Duodenal mucosa (tissue), 2 donors: ENCODE measurements at regions not wholly inside any gene's neighbourhood (a gene's known extent, or its start where the extent isn't known, plus 50 kb on each side); places are given as distances from the start of the nearest gene placed in this dataset.

Source experiments
- H3K27ac ChIP-seq: one replicate; pipeline ENCODE4 v1.7.0; 2013; ENCODE audit warnings: low read depth, low read length
- H3K27me3 ChIP-seq, 2 donors: one replicate each; pipeline ENCODE4 v1.7.0; 2013; ENCODE audit warnings: low read length in 2 of 2, control low read depth in 1 of 2; ENCODE audit not compliant: insufficient read depth in 2 of 2, control insufficient read depth in 1 of 2
- H3K36me3 ChIP-seq, 2 donors: one replicate each; pipeline ENCODE4 v1.7.0; 2013; ENCODE audit warnings: low read length in 2 of 2, control low read depth in 1 of 2; ENCODE audit not compliant: insufficient read depth in 2 of 2, control insufficient read depth in 1 of 2
- H3K4me1 ChIP-seq, 2 donors: one replicate each; pipeline ENCODE4 v1.7.0; 2013; ENCODE audit warnings: low read length in 2 of 2, control low read depth in 1 of 2; ENCODE audit not compliant: insufficient read depth in 2 of 2, control insufficient read depth in 1 of 2
- H3K4me3 ChIP-seq, 2 donors: one replicate each; pipeline ENCODE4 v1.7.0; 2013; ENCODE audit warnings: low read length in 2 of 2, low read depth in 1 of 2
- H3K9ac ChIP-seq, 2 donors: one replicate each; pipeline ENCODE4 v1.7.0; 2013; ENCODE audit warnings: low read length in 2 of 2, low read depth in 1 of 2
- H3K9me3 ChIP-seq, 2 donors: one replicate each; pipeline ENCODE4 v1.7.0; 2013; ENCODE audit warnings: low read length in 2 of 2, control low read depth in 1 of 2; ENCODE audit not compliant: control insufficient read depth in 1 of 2

DNA sequence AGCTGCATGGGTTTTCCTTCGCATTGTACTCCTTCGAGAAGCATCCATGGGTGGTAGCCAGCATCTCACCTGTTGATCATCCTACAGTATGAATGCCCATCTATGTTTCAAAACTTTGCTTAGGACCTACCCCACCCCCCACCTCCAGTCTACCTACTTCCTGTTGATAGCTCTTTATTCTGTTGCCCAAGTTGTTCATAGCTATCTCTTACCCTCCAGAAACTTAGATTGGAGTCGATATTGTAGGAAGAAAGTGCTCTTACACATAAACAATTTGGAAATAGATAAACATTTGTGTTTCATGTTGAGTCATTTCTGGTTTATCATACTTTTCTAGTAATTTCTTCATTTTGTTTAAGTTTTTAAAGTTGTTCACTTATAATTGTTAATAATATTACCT is 90.1 kb downstream of the FAS start:
- H3K4me1 ChIP-seq, result no peaks in the 10 kb centered on the region
- no peak overlapping the region for H3K4me3 ChIP-seq
- H3K9ac ChIP-seq, result no peak overlapping the region
- H3K27ac ChIP-seq, result no peak overlapping the region
- H3K9me3 ChIP-seq, result no peaks in the 10 kb centered on the region
- H3K36me3 ChIP-seq, result no peaks in the 10 kb centered on the region
- H3K27me3 ChIP-seq, result no peaks in the 10 kb centered on the region

DNA sequence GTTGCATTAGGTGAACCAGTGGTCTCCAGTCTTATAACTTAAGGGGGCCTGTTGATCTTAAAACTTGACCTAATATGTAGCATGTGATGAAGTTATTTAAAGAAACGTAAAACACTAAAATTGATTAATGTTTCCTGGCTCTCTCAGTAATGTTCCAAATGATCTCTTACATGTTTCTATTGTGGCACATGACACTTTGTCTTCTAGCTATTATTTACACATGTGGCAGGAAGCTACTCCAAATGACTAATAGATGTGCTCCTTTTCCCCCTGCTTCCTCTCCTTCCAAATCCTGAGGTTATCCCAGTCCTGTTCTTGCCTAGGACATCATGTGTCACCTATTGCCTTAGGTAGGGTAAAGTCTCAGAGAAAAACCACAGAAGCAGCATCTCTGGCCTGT is 89.4 kb downstream of the FAS start:
- no peak overlapping the region for H3K4me3 ChIP-seq
- no peaks in the 10 kb centered on the region for H3K36me3 ChIP-seq
- no peaks in the 10 kb centered on the region for H3K9me3 ChIP-seq
- H3K27ac ChIP-seq, result no peak overlapping the region
- no peak overlapping the region for H3K9ac ChIP-seq
- H3K4me1 ChIP-seq, result no peaks in the 10 kb centered on the region
- no peaks in the 10 kb centered on the region for H3K27me3 ChIP-seq

DNA sequence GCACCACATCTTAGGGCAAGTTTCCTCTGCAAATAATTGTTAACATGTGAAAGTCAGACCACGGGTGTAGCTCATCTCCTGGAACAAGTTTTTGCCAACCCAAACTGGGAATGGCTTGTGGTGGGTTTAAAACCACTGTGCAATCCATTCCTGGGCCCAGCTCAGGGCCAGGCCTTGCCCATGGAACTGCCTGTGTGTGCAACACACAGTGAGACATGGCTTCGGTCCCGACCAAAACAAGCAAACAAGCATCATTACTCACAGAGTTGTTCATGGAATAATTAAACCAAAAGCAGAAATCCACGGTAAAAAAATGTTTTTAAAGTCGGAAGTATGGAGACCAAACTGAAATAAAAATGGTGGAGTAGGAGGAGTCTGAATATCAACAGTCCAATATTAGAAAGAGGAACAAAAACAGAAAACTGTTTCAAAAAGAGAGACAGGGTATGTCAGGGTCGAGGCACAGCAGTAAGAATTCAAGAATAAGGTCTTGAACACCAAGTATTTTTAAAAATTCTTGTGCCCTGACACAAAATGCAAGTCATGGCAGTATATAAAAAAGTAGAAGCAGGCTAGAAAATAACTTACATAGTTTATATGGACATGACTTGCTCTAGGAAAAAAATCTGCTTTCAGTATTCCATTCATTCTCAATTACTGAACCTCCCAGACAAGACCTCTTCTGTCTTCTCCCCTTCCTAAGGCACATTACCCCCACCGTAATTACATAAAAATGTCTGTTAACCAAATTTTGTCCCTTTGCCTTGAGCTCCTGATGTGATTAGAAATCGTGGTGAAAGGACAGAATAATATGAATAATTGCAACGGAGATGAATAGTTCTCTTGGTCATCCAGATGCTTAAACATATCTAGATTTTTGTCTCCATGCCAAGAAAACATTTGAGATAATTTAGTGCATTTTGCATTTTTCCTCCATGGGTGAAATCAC is 88.4 kb downstream of the FAS start:
- Histone ChIP-seq H3K9ac (no peak overlapping the region), H3K36me3 (no peaks in the 10 kb centered on the region), H3K4me1 (no peaks in the 10 kb centered on the region), H3K4me3 (no peak overlapping the region), H3K27me3 (no peaks in the 10 kb centered on the region), H3K9me3 (no peaks in the 10 kb centered on the region), H3K27ac (no peak overlapping the region)

DNA sequence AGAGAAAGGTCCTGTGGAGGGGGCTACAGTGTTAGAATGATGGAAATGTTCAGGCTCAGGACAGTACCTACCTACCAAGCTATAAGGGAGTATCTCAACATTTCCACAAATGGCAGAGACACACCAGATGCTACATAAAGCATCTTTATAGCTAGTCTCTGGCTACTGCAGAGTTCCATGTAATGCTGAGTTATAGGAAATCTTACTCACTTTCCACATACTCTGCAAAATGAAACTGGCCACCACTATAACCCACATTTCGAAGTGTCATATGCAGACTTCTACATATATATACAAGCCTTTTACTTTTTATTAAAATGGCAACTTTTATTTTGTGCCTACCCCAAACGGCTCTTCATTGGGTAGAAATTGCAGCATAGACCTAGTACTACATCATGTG is 85.5 kb downstream of the FAS start:
- H3K36me3 ChIP-seq, result no peaks in the 10 kb centered on the region
- H3K27ac ChIP-seq, result no peak overlapping the region
- no peak overlapping the region for H3K9ac ChIP-seq
- no peaks in the 10 kb centered on the region for H3K4me1 ChIP-seq
- H3K9me3 ChIP-seq, result no peaks in the 10 kb centered on the region
- no peak overlapping the region for H3K4me3 ChIP-seq
- H3K27me3 ChIP-seq, result no peaks in the 10 kb centered on the region

DNA sequence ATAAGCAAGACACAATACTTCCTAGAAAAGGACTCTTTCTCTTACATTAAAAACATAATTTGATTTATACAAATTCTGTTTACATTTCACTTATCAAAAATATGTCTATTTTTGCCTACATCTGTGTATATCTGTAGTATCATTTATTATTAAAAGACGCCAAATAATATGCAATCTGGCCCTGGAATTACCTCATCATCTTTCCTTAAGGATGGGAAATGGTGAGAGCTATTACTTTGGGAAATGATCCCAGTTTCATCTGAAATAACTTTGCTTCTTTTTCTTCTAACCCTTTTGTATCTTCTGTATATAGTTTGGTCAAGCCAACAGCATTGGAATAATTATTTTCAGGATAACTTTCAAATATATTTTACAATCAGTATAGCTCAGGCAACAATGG is 85.0 kb downstream of the FAS start:
- H3K36me3 ChIP-seq, result no peaks in the 10 kb centered on the region
- H3K27me3 ChIP-seq, result no peaks in the 10 kb centered on the region
- no peak overlapping the region for H3K4me3 ChIP-seq
- H3K9me3 ChIP-seq, result no peaks in the 10 kb centered on the region
- H3K4me1 ChIP-seq, result no peaks in the 10 kb centered on the region
- no peak overlapping the region for H3K9ac ChIP-seq
- H3K27ac ChIP-seq, result no peak overlapping the region

DNA sequence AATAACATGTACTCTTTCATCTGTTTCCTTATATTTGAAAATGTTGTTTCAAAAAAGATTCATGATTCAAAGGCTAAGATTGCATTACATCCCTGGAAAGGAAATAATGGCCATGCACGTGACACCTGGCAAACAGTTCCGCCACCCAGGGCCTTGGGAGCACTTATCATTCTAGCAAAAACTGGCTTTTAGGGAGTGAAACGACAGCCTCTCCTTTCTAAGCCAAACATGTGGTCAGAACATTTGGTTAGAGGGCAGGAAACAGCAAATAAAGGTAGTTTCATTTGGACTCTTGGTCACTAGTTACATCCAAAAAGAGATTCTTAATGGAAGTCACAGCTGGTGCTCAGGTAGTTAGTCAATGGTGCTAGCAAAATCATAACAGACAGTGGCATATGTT is 83.5 kb downstream of the FAS start:
- Histone ChIP-seq H3K9ac (no peak overlapping the region), H3K36me3 (no peaks in the 10 kb centered on the region), H3K27me3 (no peaks in the 10 kb centered on the region), H3K4me3 (no peak overlapping the region), H3K9me3 (no peaks in the 10 kb centered on the region), H3K4me1 (no peaks in the 10 kb centered on the region), H3K27ac (no peak overlapping the region)

DNA sequence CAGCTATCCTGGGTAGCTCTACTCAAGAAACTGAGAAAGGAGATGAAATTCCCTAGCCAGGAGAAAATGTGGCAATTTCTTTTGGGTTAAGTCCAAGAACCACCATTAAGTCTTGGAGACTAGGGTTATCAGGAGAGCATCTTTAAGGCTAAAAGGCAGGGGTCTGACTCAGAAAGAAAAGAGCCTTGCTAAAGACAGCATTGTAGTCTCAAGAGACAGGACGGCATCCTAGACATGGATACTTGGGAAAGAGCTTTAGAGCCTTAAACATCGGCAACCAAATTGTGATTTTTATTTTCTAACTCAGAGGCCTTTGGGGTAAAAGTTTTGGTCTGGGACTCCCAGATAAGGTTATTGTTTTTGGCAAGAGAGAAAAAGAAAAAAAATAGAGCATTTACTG is 83.1 kb downstream of the FAS start:
- Histone ChIP-seq H3K27me3 (no peaks in the 10 kb centered on the region), H3K4me1 (no peaks in the 10 kb centered on the region), H3K36me3 (no peaks in the 10 kb centered on the region), H3K9ac (no peak overlapping the region), H3K4me3 (no peak overlapping the region), H3K27ac (no peak overlapping the region), H3K9me3 (no peaks in the 10 kb centered on the region)

DNA sequence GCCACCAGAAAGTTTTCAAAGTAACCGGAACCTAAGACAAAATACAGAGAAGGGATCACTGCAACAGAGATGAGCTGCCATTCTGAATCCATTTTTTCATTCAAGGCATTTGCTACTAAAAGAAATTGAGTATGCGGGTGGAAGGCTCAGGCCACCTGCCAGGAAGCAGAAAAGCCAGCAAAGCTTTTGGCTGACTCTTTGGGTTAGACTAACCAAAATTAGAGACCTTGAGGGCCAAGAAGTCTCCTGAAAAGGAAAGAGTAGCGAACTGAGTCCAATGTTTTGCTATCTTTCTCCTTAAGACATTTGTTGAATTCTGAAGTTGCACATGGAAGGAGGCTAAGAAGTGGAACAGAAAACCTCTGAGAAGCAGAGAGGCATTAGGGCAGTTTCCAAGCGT is 79.0 kb downstream of the FAS start:
- H3K27me3 ChIP-seq, result no peaks in the 10 kb centered on the region
- no peak overlapping the region for H3K9ac ChIP-seq
- no peaks in the 10 kb centered on the region for H3K36me3 ChIP-seq
- no peaks in the 10 kb centered on the region for H3K9me3 ChIP-seq
- no peaks in the 10 kb centered on the region for H3K4me1 ChIP-seq
- no peak overlapping the region for H3K27ac ChIP-seq
- no peak overlapping the region for H3K4me3 ChIP-seq
